WI38 (cell line): ENCODE measurements at regions not wholly inside any gene's neighbourhood (a gene's known extent, or its start where the extent isn't known, plus 50 kb on each side); places are given as distances from the start of the nearest gene placed in this dataset.

Experiments
- H3K4me3 ChIP-seq: 2 replicates; pipeline ENCODE4 v1.5.1; 2011; ENCODE audit warnings: low read depth, mild to moderate bottlenecking, control low read depth, low read length
- TF ChIP-seq, protein P1 (sequence below): IDR thresholded peaks from 2 replicates; pipeline ENCODE4 v1.5.1; 2012; ENCODE audit warnings: low read depth, mild to moderate bottlenecking, control low read depth, low read length

DNA sequence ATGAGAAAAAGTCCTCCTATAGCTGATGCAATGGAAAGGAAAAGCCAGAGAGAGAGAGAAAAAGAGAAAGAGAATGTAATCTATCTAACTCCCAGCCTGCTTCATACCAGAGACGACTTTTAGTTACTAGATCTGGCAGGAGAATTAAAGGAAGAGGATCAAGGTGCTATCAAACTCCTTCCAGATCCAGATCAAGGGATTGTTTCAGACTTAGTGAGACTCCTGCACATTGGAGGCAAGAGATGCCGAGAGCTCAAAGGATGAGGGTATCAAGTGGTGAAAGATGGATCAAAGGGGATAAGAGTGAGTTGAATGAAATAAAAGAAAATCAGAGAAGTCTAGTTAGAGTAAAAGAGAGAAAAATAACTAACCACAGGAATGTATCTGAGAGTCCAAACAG, 478.6 kb downstream of the KIF4B start:
- no peak overlapping the region for H3K4me3 ChIP-seq
- TF ChIP-seq, protein P1, sequence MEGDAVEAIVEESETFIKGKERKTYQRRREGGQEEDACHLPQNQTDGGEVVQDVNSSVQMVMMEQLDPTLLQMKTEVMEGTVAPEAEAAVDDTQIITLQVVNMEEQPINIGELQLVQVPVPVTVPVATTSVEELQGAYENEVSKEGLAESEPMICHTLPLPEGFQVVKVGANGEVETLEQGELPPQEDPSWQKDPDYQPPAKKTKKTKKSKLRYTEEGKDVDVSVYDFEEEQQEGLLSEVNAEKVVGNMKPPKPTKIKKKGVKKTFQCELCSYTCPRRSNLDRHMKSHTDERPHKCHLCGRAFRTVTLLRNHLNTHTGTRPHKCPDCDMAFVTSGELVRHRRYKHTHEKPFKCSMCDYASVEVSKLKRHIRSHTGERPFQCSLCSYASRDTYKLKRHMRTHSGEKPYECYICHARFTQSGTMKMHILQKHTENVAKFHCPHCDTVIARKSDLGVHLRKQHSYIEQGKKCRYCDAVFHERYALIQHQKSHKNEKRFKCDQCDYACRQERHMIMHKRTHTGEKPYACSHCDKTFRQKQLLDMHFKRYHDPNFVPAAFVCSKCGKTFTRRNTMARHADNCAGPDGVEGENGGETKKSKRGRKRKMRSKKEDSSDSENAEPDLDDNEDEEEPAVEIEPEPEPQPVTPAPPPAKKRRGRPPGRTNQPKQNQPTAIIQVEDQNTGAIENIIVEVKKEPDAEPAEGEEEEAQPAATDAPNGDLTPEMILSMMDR = no peak

DNA sequence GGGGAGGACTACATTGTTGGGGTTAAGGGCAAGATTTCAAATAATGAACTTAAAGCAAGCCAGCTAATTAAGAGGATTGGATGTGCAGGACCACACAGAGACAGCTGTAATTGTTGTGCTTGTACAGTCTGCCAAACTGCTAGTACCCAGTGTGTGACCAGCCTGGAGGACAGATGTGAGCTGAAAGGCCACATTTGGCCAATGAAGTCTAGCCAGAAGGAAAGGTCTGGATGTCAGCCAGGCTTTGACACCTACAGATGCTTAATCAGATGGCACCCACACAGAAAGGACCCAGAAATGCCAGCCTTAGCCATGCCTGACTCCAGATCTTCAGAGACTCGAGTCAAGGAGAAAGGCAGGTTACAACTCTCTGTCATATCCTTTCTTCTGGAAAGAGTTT, 491.1 kb downstream of the KIF4B start:
- TF ChIP-seq, protein P1 = no peak
- no peak overlapping the region for H3K4me3 ChIP-seq

GRCh38 chr5:155507363-155507762, 493.8 kb downstream of the KIF4B start:
- no peak overlapping the region for H3K4me3 ChIP-seq
- TF ChIP-seq, protein P1 = no peak

GRCh38 chr5:155508673-155509072, 495.1 kb downstream of the KIF4B start:
- TF ChIP-seq, protein P1 = no peak

GRCh38 chr5:155512329-155512728, 498.8 kb downstream of the KIF4B start:
- TF ChIP-seq, protein P1 = no peak

More at GRCh38 chr5:155508673-155509072, 495.1 kb downstream of the KIF4B start:
- no peak overlapping the region for H3K4me3 ChIP-seq

DNA sequence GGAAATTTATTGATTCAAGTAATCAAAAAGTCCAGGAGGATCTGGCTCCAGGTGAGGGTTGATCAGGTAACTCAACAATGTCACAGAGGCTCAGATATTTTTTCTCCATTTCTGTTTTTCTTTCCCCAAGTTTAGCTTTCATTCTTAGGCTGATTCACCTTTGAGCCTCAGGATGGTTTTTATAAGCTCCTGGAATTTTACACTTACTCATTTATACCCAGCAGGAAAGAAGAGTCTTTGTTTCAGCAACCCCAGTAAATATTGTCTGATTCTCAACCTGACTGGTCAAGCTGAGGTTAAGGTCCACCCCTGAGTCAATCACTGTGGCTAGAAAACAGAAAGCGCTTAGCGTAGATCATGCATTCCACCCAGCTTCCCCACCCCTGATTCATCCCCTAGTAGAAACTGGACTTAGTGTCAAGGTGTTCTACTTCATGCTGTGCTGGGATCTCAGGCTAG, 500.6 kb downstream of the KIF4B start:
- TF ChIP-seq, protein P1 = no peak
- no peak overlapping the region for H3K4me3 ChIP-seq

More at GRCh38 chr5:155512329-155512728, 498.8 kb downstream of the KIF4B start:
- no peak overlapping the region for H3K4me3 ChIP-seq

- H3K4me3 ChIP-seq = no peak overlapping the region
- TF ChIP-seq, protein P1 = no peak
Measured at GRCh38 chr5:155522540-155522939, 509.0 kb downstream of the KIF4B start.
